DMS79 treated with DMSO at 0.1 percent for 48 hours (cell line): ENCODE measurements at regions not wholly inside any gene's neighbourhood (a gene's known extent, or its start where the extent isn't known, plus 50 kb on each side); places are given as distances from the start of the nearest gene placed in this dataset.
"Not testable (repeated sequence)": the region's sequence is repeated elsewhere in the genome, so short reads cannot be mapped to it uniquely, and the experiment has no call there.

ENCODE experiments used
- DNase-seq: peaks from one replicate; lab custom pipeline; 2025; lab: John Stamatoyannopoulos, UW

DNA sequence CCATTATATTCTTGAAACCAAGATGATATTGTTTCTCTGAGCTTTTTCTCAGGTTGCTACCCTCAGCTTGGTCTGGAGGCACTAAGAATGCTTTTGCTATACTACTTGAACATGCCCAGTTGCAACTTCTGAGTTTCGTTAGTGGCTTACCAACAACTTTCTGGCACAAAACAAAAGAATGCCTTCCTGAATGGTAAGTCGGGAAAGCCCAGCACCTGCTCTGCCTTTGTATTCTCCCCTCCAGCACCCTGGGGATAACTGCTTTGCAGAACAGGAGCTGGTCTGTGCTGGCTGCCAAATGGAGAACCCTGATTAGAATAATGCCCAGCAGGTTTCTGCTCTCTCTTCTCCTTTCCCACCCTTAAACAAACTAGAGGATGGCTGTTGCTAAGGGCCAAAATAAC, 149.3 kb downstream of the TGFB2 start:
- no peak for DNase-seq

DNA sequence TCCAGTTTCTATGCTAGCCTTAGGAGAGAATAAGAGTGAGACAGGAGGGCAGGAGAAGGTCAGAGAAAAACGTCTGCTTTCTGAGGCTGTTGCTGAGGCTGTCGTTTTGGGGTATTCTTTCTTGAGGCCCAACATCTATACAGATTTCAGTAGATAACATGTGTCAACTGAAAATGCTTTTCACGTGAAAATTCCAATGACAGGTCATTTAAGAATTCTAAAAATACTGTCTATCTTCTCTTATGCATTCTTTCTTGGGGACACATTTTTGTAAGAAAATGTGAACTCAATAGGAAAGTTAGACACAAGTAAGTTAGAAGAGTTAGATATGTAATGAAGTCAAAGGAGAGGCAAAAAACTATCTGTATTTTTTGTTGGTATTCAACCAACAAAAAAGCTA, 150.8 kb downstream of the TGFB2 start:
- DNase-seq = no peak

- DNase-seq = no peak
These were observed 151.4 kb downstream of the TGFB2 start for GRCh38 chr1:218496561-218496960.

DNA sequence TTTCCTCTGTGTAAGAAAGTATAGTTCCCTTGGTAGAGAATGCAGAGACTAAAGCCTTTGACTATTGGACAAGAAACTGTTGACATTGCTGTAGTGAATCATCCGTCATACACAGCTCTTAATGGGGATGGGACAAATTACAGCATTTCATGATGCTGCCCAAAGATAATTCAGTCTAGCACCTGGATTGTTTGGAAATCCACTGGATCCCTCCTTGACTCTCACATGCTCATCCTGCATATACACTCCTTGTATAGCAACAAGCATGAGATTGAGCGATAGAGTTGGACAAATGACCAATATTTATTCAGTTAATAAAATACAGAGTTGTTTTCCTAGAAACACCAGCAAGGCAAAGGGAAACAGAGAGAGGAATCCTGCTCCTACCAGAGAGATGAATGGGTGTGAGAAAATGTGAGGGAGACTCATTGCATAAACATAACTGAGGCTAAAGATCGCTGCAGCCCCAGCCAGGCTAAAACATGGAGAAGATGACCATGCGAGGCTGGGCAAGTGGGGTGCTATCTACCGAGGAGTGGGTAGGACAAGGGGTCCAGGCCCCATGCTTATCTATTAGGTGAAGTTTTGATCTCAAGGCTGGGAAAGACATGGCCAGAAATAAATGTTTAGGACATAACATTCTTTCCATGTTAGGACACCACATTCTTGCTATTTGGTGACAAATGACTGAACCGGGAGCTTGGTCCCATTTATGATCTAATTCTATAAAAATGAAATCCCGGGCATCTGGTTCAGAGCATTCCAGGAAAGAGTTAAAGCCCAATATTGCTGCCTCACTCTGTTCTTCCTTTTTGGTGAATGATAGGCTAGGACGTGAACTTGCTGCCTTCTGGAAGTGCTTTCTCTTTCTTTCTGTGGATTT, 153.2 kb downstream of the TGFB2 start:
- no peak for DNase-seq

GRCh38 chr1:218499011-218499691, 154.0 kb downstream of the TGFB2 start:
- DNase-seq = no peak

DNA sequence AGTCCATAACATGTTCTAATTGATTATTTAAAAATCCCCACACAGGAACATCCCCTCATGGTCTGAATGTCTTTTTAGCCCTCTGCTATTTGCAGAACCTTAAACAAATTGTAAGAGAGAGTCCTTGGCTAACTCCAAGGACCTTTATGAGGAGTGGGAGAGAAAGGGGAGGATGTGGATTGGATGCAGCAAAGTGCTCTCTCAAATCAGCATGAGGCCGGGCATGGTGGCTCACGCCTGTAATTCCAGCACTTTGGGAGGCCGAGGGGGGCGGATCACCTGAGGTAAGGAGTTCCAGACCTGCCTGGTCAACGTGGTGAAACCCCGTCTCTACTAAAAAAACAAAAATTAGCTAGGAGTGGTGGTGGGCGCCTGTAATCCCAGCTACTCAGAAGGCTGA, 154.8 kb downstream of the TGFB2 start:
- no peak for DNase-seq

GRCh38 chr1:218501161-218501560, 156.0 kb downstream of the TGFB2 start:
- no peak for DNase-seq

DNA sequence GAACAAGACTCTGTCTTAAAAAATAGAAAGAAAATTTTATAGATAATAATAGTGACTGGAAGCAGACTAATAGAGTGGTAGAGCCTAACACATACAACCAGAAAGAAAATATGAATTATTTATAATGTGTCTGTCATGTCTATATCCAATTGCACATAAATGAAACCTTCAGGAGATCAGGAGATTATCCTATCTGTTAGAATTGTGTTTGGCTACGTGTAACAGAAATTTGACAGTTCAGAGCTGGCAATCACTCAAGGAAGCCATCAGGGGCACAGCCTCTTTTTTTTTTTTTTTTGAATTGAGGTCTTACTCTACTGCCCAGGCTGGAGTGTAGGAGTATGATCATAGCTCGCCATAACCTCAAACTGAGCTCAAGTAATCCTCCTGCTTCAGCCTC, 157.2 kb downstream of the TGFB2 start:
- DNase-seq = no peak

DNA sequence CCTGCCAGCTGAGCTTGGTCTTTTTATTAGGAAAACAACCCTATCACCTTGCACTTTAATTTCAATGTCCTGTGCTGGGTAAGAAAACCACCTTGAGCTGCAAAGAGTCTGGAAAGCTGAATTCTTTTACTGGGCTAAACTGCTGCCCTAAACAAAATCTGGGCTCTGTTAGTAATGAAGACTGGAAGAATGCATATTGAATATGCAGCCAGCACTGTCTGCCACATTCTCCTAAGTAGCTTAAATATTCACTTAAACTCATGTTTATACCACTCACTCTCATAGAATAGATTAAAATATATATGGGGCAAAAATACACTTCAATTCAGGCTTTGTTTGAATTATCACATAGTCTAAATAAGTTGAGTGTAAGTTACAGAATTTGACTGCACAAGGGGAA, 158.0 kb downstream of the TGFB2 start:
- no peak for DNase-seq

- no peak for DNase-seq
These were observed 162.3 kb downstream of the TGFB2 start for GRCh38 chr1:218507355-218508002.

DNA sequence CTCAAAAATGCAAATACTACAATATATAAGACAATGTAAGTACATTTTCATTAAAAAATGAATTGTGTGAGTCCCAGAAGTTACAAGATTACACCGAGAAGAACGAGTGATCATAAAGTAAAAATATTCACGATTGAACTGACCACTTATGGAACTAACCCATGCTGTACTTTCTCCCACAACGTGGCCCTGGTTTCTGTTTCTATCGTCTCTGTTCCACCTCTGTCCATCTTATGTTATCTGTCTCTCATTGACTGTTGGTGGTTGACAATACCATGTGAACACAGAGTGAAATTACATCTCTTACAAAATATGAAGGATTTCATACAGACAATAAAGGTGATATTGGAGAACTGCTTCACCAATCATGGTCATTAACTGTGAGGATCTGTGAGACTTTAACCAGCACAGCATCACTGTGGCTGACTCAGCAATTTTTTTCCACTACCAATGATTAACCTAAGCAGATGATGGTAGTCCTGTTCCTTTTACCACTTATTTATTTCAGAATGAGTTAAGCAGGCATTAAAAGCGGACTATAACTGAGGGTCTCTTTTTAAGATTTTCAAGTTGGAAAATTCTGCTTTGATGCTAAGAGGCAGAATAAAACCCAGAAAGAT, 165.1 kb downstream of the TGFB2 start:
- no peak for DNase-seq

- no peak for DNase-seq
These were observed 168.2 kb downstream of the TGFB2 start for GRCh38 chr1:218513328-218513727.

DNA sequence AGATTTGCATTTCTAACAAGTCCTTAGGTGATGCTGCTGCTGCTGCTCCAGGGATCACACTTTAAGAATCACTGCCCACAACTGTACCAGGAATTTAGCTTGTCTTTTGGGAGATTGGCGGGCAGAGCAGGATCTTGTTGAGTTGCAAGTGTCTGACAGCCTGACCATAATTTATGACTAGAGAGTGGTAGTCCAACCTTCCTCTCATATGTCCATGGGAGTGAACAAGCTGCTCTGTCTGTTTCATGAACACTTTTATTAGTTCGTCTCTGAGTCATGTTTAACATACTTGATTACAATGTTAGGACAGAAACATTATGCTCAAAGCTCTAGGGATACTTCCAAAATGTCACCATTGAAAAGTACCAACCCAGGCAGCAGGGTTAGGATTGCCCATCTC, 169.6 kb downstream of the TGFB2 start:
- no peak for DNase-seq

- no peak for DNase-seq
These were observed 171.4 kb downstream of the TGFB2 start for GRCh38 chr1:218516526-218516925.

GRCh38 chr1:218517459-218517858, 172.3 kb downstream of the TGFB2 start:
- DNase-seq = no peak

GRCh38 chr1:218518216-218518740, 173.1 kb downstream of the TGFB2 start:
- DNase-seq = no peak

DNA sequence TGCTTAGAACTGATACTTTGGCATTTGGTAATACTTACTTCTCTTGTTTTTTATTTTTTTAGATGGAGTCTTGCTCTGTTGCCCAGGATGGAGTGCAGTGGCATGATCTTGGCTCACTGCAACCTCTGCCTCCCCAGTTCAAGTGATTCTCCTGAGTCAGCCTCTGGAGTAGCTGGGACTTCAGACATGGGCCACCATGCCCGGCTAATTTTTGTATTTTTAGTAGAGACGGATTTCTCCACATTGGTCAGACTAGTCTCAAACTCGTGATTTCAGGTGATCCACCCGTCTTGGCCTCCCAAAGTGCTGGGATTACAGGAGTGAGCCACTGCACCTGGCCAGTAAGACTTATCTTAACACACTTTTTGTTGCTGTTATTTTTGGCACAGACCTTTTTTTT, 175.5 kb downstream of the TGFB2 start:
- not testable (repeated sequence) for DNase-seq

DNA sequence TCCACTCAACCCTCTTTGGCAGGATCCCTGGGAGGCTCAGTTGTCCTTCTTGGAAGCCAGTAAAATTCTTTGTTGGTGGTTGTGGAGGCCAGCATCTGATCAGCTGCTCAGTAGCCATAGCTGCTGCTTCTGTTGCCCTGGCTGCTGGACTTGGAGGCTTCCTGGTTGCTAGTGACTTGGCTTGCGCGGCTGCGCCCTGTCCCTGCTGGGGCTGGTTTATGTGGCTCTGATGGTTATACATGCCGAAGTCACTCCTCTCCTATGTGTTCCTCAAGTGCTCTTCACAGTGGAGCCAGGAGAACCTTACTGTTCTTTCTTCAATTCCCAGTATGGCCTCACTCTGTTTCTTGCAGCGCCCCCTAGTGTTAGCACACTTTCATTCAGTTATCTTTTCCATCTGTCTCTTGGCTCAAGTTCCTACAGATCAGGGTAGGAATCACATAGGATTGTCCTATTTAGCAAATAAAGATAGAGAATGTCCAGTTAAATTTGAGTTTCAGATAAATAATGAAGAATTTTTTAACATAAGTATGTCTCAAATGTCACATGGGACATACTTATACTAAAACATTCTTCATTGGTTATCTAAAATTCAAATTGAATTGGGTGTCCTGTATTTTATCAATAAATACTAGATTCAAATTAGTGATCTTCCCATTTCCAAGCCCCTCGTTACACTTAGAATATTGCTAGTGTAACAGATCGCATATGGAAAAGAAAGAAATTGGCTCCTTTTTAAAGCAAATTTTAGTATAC, 176.5 kb downstream of the TGFB2 start:
- no peak for DNase-seq

DNA sequence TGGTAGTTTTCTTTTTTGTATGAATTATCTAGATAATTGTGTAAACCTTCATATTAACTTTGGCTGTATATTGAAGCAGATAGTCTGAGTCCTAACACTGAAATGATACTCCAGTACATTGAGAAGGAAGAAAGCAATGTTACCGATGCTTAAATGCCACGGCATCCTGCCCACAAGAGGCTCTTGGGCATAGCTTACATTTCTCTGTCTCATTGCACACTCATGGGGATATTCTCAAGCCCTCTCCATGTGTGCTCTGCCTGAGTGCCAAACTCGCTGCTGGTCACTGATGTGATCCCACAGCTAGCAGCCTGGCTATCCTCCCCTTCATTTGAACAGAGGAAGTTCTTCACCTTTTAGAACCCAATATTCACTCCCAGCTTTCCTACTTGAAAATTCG, 179.4 kb downstream of the TGFB2 start:
- DNase-seq = no peak

DNA sequence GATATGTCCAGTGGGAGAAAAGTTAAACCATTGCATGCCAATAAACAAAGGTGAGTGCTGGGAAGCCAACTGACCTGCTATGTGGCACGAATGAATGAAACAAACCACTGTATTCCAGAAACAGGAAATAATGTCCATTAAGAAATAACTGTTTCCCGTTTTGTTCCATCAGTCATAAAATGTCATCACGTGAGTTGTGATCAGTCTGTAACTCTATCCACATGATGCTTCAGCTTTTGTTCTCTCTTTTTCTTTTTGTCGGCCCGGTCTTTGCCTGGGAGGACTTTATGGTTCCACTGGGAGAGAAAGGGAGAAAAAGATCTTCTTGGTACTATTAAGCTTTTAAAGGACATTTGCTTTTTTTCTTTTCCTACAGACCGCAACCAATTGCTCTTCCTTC, 179.9 kb downstream of the TGFB2 start:
- DNase-seq = no peak

DNA sequence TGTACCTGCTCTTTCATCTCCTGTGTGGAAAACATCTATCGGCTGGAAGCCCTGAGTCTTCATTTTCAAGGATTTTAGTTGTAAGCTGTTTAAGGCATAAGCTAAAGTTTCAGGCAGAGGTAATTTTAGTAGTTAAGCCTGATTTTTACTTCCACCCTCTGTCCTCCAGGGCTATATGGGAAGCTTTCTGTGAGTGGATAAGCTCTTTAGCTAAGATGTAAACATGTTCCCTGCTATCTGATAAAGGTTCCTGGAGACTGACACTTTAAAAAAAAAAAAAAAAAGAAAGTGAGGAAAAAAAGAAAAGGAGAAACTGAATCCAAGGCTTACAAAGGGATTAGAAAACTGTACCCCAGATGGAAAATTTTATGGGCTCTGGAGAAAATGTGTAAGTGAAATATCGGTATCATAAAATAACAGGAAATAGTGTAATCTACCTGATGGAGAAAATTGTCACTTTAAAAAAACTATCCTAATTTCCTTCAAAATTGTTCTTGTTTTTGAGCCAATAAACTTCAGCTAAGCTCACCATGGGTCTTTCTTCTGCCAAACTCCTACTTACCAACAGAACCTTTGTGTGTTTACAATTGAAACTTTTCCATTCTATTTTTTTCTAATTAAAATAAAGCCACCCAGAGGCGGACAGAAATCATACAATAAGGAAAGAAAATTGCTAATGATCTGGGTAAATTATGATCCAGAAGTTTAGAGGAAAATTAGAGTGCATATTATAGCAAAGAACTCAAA, 180.5 kb downstream of the TGFB2 start:
- DNase-seq = no peak
